PC-3 (cell line): ENCODE measurements at regions not wholly inside any gene's neighbourhood (a gene's known extent, or its start where the extent isn't known, plus 50 kb on each side); places are given as distances from the start of the nearest gene placed in this dataset.

Source experiments
- ATAC-seq: fragments of 200-7000 bp; cut with Tn5 transposase; 2 replicates; pipeline ENCODE4 v1.9.1; 2020; ENCODE audit warnings: mild to moderate bottlenecking, moderate library complexity
- BruUV-seq: library from RNA; stranded (reverse); fragments of 400-500 nt; replicated peaks from 2 replicates; lab custom pipeline; 2021; lab: Mats Ljungman, UMichigan
- CTCF ChIA-PET: fragments of 300-600 bp; sonication (Branson Sonifier 250); formaldehyde crosslinking; loops from one replicate; lab custom pipeline; 2022; ENCODE audit warnings: antibody characterized with exemption; lab: Charles Lee
- POLR2A ChIA-PET: fragments of 300-600 bp; sonication (Branson Sonifier 250); formaldehyde crosslinking; loops from one replicate; lab custom pipeline; 2022; ENCODE audit warnings: antibody characterized with exemption; ENCODE audit not compliant: unreplicated experiment; lab: Charles Lee
- DNase-seq: peaks from one replicate; pipeline ENCODE4 v3.0.0-alpha.2; 2015
- H2AFZ ChIP-seq: fragments of 300-600 bp; sonication (generic); 2 replicates; pipeline ENCODE4 v1.6.0; 2016; ENCODE audit warnings: antibody characterized with exemption, low read length
- H3F3A ChIP-seq: fragments of 300-600 bp; sonication (generic); one replicate; pipeline ENCODE4 v1.6.0; 2017; ENCODE audit warnings: antibody characterized with exemption, low read length, control low read depth, mild to moderate bottlenecking; ENCODE audit not compliant: unreplicated experiment
- H3K27ac ChIP-seq: fragments of 300-600 bp; sonication (generic); 2 replicates; pipeline ENCODE4 v1.5.1; 2016; ENCODE audit warnings: mild to moderate bottlenecking, low read length
- H3K27me3 ChIP-seq: fragments of 300-600 bp; sonication (generic); 2 replicates; pipeline ENCODE4 v1.6.1; 2016; ENCODE audit warnings: low read length, mixed read lengths
- H3K36me3 ChIP-seq: fragments of 300-600 bp; sonication (generic); 2 replicates; pipeline ENCODE4 v1.6.1; 2016; ENCODE audit warnings: low read depth, mixed run types, low read length, mixed read lengths
- H3K4me1 ChIP-seq: fragments of 300-600 bp; sonication (generic); 2 replicates; pipeline ENCODE4 v1.5.1; 2016; ENCODE audit warnings: low read length; ENCODE audit not compliant: insufficient read depth
- H3K4me2 ChIP-seq: fragments of 300-600 bp; sonication (generic); 2 replicates; pipeline ENCODE4 v1.6.0; 2016; ENCODE audit warnings: low read length
- H3K4me3 ChIP-seq: fragments of 300-600 bp; sonication (generic); 2 replicates; pipeline ENCODE4 v1.5.1; 2016; ENCODE audit warnings: mild to moderate bottlenecking, low read length, mixed read lengths
- H3K79me2 ChIP-seq: fragments of 300-600 bp; sonication (generic); 2 replicates; pipeline ENCODE4 v1.6.1; 2017; ENCODE audit warnings: low read length, mixed read lengths
- H3K9ac ChIP-seq: fragments of 300-600 bp; sonication (generic); 2 replicates; pipeline ENCODE4 v1.6.0; 2016; ENCODE audit warnings: mild to moderate bottlenecking, low read length
- H3K9me2 ChIP-seq: fragments of 300-600 bp; sonication (generic); replicated peaks from 2 replicates; pipeline ENCODE4 v1.6.1; 2016; ENCODE audit warnings: mixed run types, low read length, mixed read lengths
- H3K9me3 ChIP-seq: fragments of 300-600 bp; sonication (generic); 2 replicates; pipeline ENCODE4 v1.6.1; 2016; ENCODE audit warnings: low read length, mixed read lengths
- H4K20me1 ChIP-seq: fragments of 300-600 bp; sonication (generic); 2 replicates; pipeline ENCODE4 v1.6.1; 2016; ENCODE audit warnings: low read length, mixed read lengths
- CTCF ChIP-seq: fragments of 300-600 bp; sonication (generic); conservative IDR thresholded peaks from 2 replicates; pipeline ENCODE4 v1.5.1; 2017; ENCODE audit warnings: antibody characterized with exemption, low read depth, mild to moderate bottlenecking, low read length
- EZH2 ChIP-seq: fragments of 300-600 bp; sonication (generic); IDR thresholded peaks from one replicate; pipeline ENCODE4 v1.6.1; 2017; ENCODE audit warnings: antibody characterized with exemption, mild to moderate bottlenecking, low read length; ENCODE audit not compliant: unreplicated experiment
- EZH2phosphoT487 ChIP-seq: fragments of 300-600 bp; sonication (generic); IDR thresholded peaks from 2 replicates; pipeline ENCODE4 v1.6.1; 2018; ENCODE audit warnings: mild to moderate bottlenecking, antibody characterized with exemption, low read length, borderline replicate concordance
- intact Hi-C: fragments of 100-400 bp; cut with micrococcal nuclease; formaldehyde crosslinking; loops from 2 replicates; pipeline ENCODE4 v1.9.0; 2023

GRCh38 chr9:81145331-81145963, 543.9 kb downstream of the TLE1 start:
- H3K9me3 ChIP-seq, result 0 out of 2 replicates have a peak, but pooled peaks cover 9% of the 10 kb centered on the region
- ChIA-PET CTCF (no interaction called here), POLR2A (no interaction called here)
- BruUV-seq, result no TSS peak
- no peaks in the 10 kb centered on the region for H3K9me2 ChIP-seq
- no peaks in the 10 kb centered on the region for H3K27me3 ChIP-seq
- H3K27ac ChIP-seq, result peak overlapping the region; percentile 82
- no peaks in the 10 kb centered on the region for H3F3A ChIP-seq
- no peaks in the 10 kb centered on the region for H3K36me3 ChIP-seq
- no peak for DNase-seq
- intact Hi-C loops, result loop anchor here (5.0 kb wide), 1 partner anchor 347 kb away; no protein-coding TSS in a partner anchor
- H3K9ac ChIP-seq, result peak overlapping the region; percentile 31; the same call in 1 of the 2 replicates
- H3K4me1 ChIP-seq, result peaks cover 39% of the 10 kb centered on the region
- H4K20me1 ChIP-seq, result no peaks in the 10 kb centered on the region
- no peaks in the 10 kb centered on the region for H3K79me2 ChIP-seq
- H3K4me2 ChIP-seq, result peak overlapping the region; percentile 63
- ATAC-seq, result no peak
- TF ChIP-seq CTCF, result no peak
- no peak for TF ChIP-seq EZH2phosphoT487
- no peak for TF ChIP-seq EZH2
- H3K4me3 ChIP-seq, result no peak overlapping the region
- H2AFZ ChIP-seq, result no peak overlapping the region

GRCh38 chr9:81141961-81142360, 547.4 kb downstream of the TLE1 start:
- H4K20me1 ChIP-seq, result no peaks in the 10 kb centered on the region
- H3F3A ChIP-seq, result no peaks in the 10 kb centered on the region
- no peaks in the 10 kb centered on the region for H3K9me3 ChIP-seq
- POLR2A ChIA-PET, result no interaction called here
- H3K27ac ChIP-seq, result no peak overlapping the region
- H3K9ac ChIP-seq, result no peak overlapping the region
- no peaks in the 10 kb centered on the region for H3K36me3 ChIP-seq
- H2AFZ ChIP-seq, result no peak overlapping the region
- DNase-seq, result no peak
- H3K9me2 ChIP-seq, result no peaks in the 10 kb centered on the region
- ATAC-seq, result no peak
- H3K27me3 ChIP-seq, result no peaks in the 10 kb centered on the region
- H3K4me3 ChIP-seq, result no peak overlapping the region
- peaks cover 21% of the 10 kb centered on the region for H3K4me1 ChIP-seq
- TF ChIP-seq CTCF (no peak), EZH2phosphoT487 (no peak), EZH2 (no peak)
- BruUV-seq, result no TSS peak
- no peak overlapping the region for H3K4me2 ChIP-seq
- intact Hi-C loops, result no loop called here
- no peaks in the 10 kb centered on the region for H3K79me2 ChIP-seq
- CTCF ChIA-PET, result no interaction called here

GRCh38 chr9:81137976-81138568, 551.3 kb downstream of the TLE1 start:
- Histone ChIP-seq H3K9ac (no peak overlapping the region), H3K4me3 (no peak overlapping the region), H3K27me3 (no peaks in the 10 kb centered on the region), H2AFZ (no peak overlapping the region), H3K36me3 (no peaks in the 10 kb centered on the region), H3F3A (no peaks in the 10 kb centered on the region), H4K20me1 (no peaks in the 10 kb centered on the region), H3K4me2 (no peak overlapping the region), H3K9me2 (no peaks in the 10 kb centered on the region), H3K9me3 (no peaks in the 10 kb centered on the region), H3K27ac (no peak overlapping the region), H3K4me1 (no peaks in the 10 kb centered on the region), H3K79me2 (no peaks in the 10 kb centered on the region)
- no TSS peak for BruUV-seq
- intact Hi-C loops, result no loop called here
- no peak for TF ChIP-seq EZH2phosphoT487
- TF ChIP-seq EZH2, result no peak
- TF ChIP-seq CTCF, result no peak
- DNase-seq (no peak), ATAC-seq (no peak)
- CTCF ChIA-PET, result no interaction called here
- POLR2A ChIA-PET, result no interaction called here
